ENCODE measurements at regions not wholly inside any gene's neighbourhood (a gene's known extent, or its start where the extent isn't known, plus 50 kb on each side); places are given as distances from the start of the nearest gene placed in this dataset.

DNA sequence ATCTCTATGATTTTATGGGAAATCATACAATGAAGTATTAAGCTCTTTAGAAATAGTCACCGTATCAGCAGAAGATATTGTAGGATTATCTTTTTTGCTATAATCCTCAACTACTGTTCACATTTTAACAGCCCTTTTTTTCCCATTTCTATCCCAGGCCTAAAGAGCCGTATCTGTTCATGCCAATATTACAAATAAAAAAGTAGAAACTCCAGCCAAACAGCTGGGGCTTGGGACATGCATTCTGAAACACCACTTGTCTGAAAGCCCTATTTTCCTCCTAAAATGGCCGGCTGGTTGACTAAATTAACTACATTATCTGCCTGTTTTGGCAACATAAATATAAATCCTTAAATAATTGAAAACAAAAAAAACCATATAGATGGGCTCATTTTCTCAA is 477.8 kb downstream of the CDH2 start:
- H3K27ac ChIP-seq (replicated peaks) = no peak overlapping the region
- H3K4me3 ChIP-seq (replicated peaks; ENCODE audit: insufficient read depth, low read length) = no peak overlapping the region
- H3K27me3 ChIP-seq (ENCODE audit: insufficient read depth, poor library complexity, severe bottlenecking) = no peaks in the 10 kb centered on the region
- DNase-seq (ENCODE audit: low read depth in 1 of 2, low spot score in 1 of 2) = no peak
- TF ChIP-seq GABPA (IDR thresholded peaks at IDR 0.05; ENCODE audit: low read depth) (no peak), POLR2AphosphoS5 (IDR thresholded peaks at IDR 0.05; ENCODE audit: low read depth) (no peak), REST (IDR thresholded peaks at IDR 0.05; ENCODE audit: insufficient replicate concordance, low read depth) (no peak), CTCF (IDR thresholded peaks at IDR 0.05; ENCODE audit: insufficient read depth, low read length) (no peak), SPI1 (IDR thresholded peaks at IDR 0.05; ENCODE audit: borderline replicate concordance, low read depth) (no peak)

DNA sequence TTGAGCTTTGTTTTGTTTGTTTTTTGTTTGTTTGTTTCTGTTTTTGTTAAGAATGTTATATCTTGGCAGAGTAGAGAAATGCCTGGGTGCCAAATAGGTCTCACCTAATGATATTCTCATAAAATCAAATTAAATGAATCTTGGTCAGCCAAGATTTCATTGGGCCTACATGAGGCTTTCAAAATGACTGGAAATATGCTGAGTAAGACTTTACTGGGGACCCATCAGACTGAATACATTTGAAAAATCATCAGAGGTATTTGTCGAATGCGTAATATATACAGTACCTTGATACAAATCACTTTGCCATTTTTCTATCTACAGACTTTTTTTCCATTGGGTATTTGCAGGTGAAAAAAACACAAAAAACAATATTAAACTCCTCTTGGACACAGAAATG is 480.8 kb downstream of the CDH2 start:
- H3K27me3 ChIP-seq (ENCODE audit: insufficient read depth, poor library complexity, severe bottlenecking) = no peaks in the 10 kb centered on the region

GRCh38 chr18:27695503-27695902 is 481.4 kb downstream of the CDH2 start:
- no peak for DNase-seq (ENCODE audit: low read depth in 1 of 2, low spot score in 1 of 2)
- no peak overlapping the region for H3K4me3 ChIP-seq (replicated peaks; ENCODE audit: insufficient read depth, low read length)
- H3K27ac ChIP-seq (replicated peaks) = no peak overlapping the region
- no peaks in the 10 kb centered on the region for H3K27me3 ChIP-seq (ENCODE audit: insufficient read depth, poor library complexity, severe bottlenecking)
- TF ChIP-seq SPI1 (IDR thresholded peaks at IDR 0.05; ENCODE audit: borderline replicate concordance, low read depth) = no peak
- no peak for TF ChIP-seq POLR2AphosphoS5 (IDR thresholded peaks at IDR 0.05; ENCODE audit: low read depth)

More for the DNA sequence above, 480.8 kb downstream of the CDH2 start:
- DNase-seq (ENCODE audit: low read depth in 1 of 2, low spot score in 1 of 2) = no peak
- Histone ChIP-seq H3K4me3 (replicated peaks; ENCODE audit: insufficient read depth, low read length) (no peak overlapping the region), H3K27ac (replicated peaks) (no peak overlapping the region)
- TF ChIP-seq GABPA (IDR thresholded peaks at IDR 0.05; ENCODE audit: low read depth) = no peak
- no peak for TF ChIP-seq POLR2AphosphoS5 (IDR thresholded peaks at IDR 0.05; ENCODE audit: low read depth)
- no peak for TF ChIP-seq REST (IDR thresholded peaks at IDR 0.05; ENCODE audit: insufficient replicate concordance, low read depth)

- Histone ChIP-seq H3K27me3 (ENCODE audit: insufficient read depth, poor library complexity, severe bottlenecking) (no peaks in the 10 kb centered on the region), H3K4me3 (replicated peaks; ENCODE audit: insufficient read depth, low read length) (no peak overlapping the region), H3K27ac (replicated peaks) (no peak overlapping the region)
- no peak for TF ChIP-seq CTCF (IDR thresholded peaks at IDR 0.05; ENCODE audit: insufficient read depth, low read length)
- no peak for TF ChIP-seq POLR2AphosphoS5 (IDR thresholded peaks at IDR 0.05; ENCODE audit: low read depth)
- TF ChIP-seq SPI1 (IDR thresholded peaks at IDR 0.05; ENCODE audit: borderline replicate concordance, low read depth) = no peak
- TF ChIP-seq GABPA (IDR thresholded peaks at IDR 0.05; ENCODE audit: low read depth) = no peak
- no peak for TF ChIP-seq REST (IDR thresholded peaks at IDR 0.05; ENCODE audit: insufficient replicate concordance, low read depth)
- no peak for DNase-seq (ENCODE audit: low read depth in 1 of 2, low spot score in 1 of 2)
These were observed 481.9 kb downstream of the CDH2 start for GRCh38 chr18:27695052-27695451.

Measured in HL-60 (cell line).